Stomach (tissue), 4 donors: ENCODE measurements at regions not wholly inside any gene's neighbourhood (a gene's known extent, or its start where the extent isn't known, plus 50 kb on each side); places are given as distances from the start of the nearest gene placed in this dataset.

ENCODE experiments used
- POLR2A ChIP-seq, 4 donors: fragments of 450-650 bp; IDR thresholded peaks; one replicate each; pipeline ENCODE4 v1.6.1; 2016; ENCODE audit warnings: antibody characterized with exemption in 4 of 4, control low read depth in 2 of 4, mild to moderate bottlenecking in 1 of 4, moderate library complexity in 1 of 4
- POLR2AphosphoS5 ChIP-seq, 3 donors: sonication (generic); formaldehyde crosslinking; IDR thresholded peaks; one replicate each; pipeline ENCODE4 v1.6.1; 2016; ENCODE audit warnings: antibody characterized with exemption in 3 of 3
- TF ChIP-seq, protein P1 (sequence below), 7 experiments: fragments of 450-650 bp in 4 of 7; fragments of 200-600 bp in 3 of 7; sonication (generic) in 3 of 7; IDR thresholded peaks; one replicate each; pipeline ENCODE4 v1.5.1; 2016 to 2019; ENCODE audit warnings: antibody characterized with exemption in 7 of 7, control low read depth in 2 of 7, mild to moderate bottlenecking in 1 of 7

DNA sequence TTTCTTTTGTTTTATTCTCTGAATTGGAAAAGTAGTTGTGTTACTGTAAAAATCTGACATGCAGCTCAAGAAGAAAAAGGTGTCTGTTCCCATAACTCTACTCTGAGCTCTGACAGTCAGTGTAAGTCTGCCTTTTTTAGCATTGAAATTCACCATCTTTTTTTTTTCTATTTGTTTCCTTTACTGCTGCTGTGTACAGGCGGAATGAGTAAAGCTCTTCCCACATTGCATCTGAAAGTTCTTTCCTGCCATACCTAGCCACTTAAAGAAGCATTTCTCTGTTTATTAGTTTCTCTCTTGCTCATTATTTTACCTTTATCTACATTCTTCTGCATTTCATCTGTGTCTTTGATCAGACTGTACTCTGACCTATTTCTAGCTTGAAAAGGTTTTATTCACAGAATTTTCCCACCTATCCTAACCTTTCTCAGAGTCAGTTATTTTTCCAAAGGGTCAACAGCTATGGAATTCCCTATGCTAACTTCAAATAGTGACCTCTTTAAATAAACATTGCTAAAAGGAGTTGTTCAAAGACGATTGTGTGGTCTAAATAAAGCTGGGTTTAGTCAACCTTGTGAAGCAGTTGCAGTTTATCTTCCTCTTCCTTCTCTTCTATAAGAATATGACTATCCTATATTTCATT, 1303.1 kb upstream of the ZEB2 start:
- TF ChIP-seq, protein P1, sequence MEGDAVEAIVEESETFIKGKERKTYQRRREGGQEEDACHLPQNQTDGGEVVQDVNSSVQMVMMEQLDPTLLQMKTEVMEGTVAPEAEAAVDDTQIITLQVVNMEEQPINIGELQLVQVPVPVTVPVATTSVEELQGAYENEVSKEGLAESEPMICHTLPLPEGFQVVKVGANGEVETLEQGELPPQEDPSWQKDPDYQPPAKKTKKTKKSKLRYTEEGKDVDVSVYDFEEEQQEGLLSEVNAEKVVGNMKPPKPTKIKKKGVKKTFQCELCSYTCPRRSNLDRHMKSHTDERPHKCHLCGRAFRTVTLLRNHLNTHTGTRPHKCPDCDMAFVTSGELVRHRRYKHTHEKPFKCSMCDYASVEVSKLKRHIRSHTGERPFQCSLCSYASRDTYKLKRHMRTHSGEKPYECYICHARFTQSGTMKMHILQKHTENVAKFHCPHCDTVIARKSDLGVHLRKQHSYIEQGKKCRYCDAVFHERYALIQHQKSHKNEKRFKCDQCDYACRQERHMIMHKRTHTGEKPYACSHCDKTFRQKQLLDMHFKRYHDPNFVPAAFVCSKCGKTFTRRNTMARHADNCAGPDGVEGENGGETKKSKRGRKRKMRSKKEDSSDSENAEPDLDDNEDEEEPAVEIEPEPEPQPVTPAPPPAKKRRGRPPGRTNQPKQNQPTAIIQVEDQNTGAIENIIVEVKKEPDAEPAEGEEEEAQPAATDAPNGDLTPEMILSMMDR (IDR thresholded peaks at IDR 0.05), result no peak
- TF ChIP-seq POLR2AphosphoS5 (IDR thresholded peaks at IDR 0.05) (no peak), POLR2A (IDR thresholded peaks at IDR 0.05) (no peak)
